ENCODE measurements at regions not wholly inside any gene's neighbourhood (a gene's known extent, or its start where the extent isn't known, plus 50 kb on each side); places are given as distances from the start of the nearest gene placed in this dataset.

- Histone ChIP-seq H3K4me2 (no peak overlapping the region), H3K27ac (ENCODE audit: low read depth) (no peak overlapping the region), H3K9me2 (ENCODE audit: insufficient read depth) (no peaks in the 10 kb centered on the region), H3K27me3 (ENCODE audit: insufficient read depth) (no peaks in the 10 kb centered on the region), H3K4me3 (no peak overlapping the region), H3K79me2 (replicated peaks; ENCODE audit: insufficient read depth) (no peaks in the 10 kb centered on the region), H4K20me1 (replicated peaks; ENCODE audit: insufficient read depth) (no peaks in the 10 kb centered on the region), H3K36me3 (ENCODE audit: insufficient read depth) (no peaks in the 10 kb centered on the region), H3K4me1 (ENCODE audit: insufficient read depth) (peaks cover 31% of the 10 kb centered on the region), H2AFZ (peak overlapping the region; percentile 2; the same call in 1 of the 2 replicates), H3F3A (replicated peaks; ENCODE audit: low read depth) (no peaks in the 10 kb centered on the region)
- no peak overlapping the region for H3K4me3 Mint-ChIP-seq
- DNase-seq (ENCODE audit: low spot score) (no peak), ATAC-seq (no peak)
- no peak for TF ChIP-seq STAT1 (IDR thresholded peaks at IDR 0.05; ENCODE audit: unreplicated experiment)
- no peak for TF ChIP-seq ETS1 (IDR thresholded peaks at IDR 0.05)
- no peak for TF ChIP-seq CREB1 (CRISPR knock-in tag; IDR thresholded peaks at IDR 0.05; ENCODE audit: low read depth)
- TF ChIP-seq ZNF331 (CRISPR knock-in tag; IDR thresholded peaks at IDR 0.05; ENCODE audit: low read depth): no peak
- TF ChIP-seq EZH2 (IDR thresholded peaks at IDR 0.05; ENCODE audit: low read depth, unreplicated experiment): no peak
- TF ChIP-seq NANOG (IDR thresholded peaks at IDR 0.05; ENCODE audit: borderline replicate concordance): no peak
- no peak for TF ChIP-seq ZNF114 (CRISPR knock-in tag; IDR thresholded peaks at IDR 0.05)
- TF ChIP-seq POLR2AphosphoS5 (IDR thresholded peaks at IDR 0.05; ENCODE audit: low read depth): no peak
- TF ChIP-seq ZNF462 (CRISPR knock-in tag; IDR thresholded peaks at IDR 0.05): no peak
- no peak for TF ChIP-seq JUNB (IDR thresholded peaks at IDR 0.05; ENCODE audit: unreplicated experiment)
- H3K9me3 Mint-ChIP-seq: peaks cover 3% of the 10 kb centered on the region
- peaks cover 28% of the 10 kb centered on the region for H3K4me1 Mint-ChIP-seq
- H3K36me3 Mint-ChIP-seq (ENCODE audit: low read depth): peaks cover 26% of the 10 kb centered on the region
- peaks cover 1% of the 10 kb centered on the region for H3K27me3 Mint-ChIP-seq (ENCODE audit: insufficient read depth, low read depth, poor library complexity)
- no peak overlapping the region for H3K27ac Mint-ChIP-seq
Measured at GRCh38 chr13:64531400-64531799, 2698.7 kb downstream of the PCDH9 start.

Measured in GM23338 (cell line).